ENCODE measurements at regions not wholly inside any gene's neighbourhood (a gene's known extent, or its start where the extent isn't known, plus 50 kb on each side); places are given as distances from the start of the nearest gene placed in this dataset.

GRCh38 chr11:24384240-24384639, 112.6 kb upstream of the LUZP2 start:
- DNase-seq = no peak
- Mint-ChIP-seq H3K9me3 (peaks cover 5% of the 10 kb centered on the region), H3K27me3 (no peaks in the 10 kb centered on the region), H3K27ac (no peak overlapping the region), H3K4me3 (no peak overlapping the region), H3K4me1 (no peaks in the 10 kb centered on the region), H3K36me3 (ENCODE audit: low read depth) (no peaks in the 10 kb centered on the region)
- CTCF ChIA-PET = no interaction called here
- POLR2A ChIA-PET = no interaction called here

DNA sequence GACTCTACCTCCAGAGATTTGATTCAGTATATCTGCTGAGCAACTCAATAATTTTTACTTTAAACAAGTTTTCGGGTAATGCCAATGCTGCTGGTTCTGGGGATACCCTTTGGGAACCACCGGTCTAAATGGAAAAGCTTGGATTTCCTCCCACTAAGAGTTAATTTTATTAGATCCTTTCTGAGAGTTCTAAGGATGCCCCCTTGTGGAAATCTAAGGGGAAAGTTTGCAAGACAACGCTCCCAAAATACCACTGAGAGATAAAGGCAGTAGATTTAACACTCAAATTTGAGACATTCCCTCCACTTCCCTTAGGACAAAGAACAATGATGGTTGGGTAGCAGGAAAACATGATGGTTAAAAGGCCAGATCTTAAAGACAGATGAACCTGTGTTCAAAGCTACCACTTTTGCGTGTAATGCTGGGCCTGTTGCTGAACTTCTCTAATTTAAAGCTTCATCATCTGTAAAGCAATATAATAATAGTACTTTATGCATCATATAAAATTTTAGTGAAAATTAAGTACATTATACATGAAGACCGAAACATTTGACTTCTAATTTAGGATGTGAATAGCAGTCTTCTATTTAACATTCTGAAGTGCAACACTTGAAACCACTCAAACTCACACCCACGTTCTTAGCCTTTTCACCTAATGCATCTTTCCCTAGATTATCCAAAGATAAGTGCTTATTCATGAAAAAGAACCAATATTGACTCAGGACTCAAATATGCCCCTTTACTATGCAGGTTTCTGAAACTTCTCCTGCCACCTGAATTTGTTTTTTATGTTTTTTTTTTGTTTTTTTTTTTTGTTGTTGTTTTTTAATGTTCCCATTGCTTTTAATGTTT, 110.1 kb upstream of the LUZP2 start:
- H3K4me1 Mint-ChIP-seq = no peaks in the 10 kb centered on the region

GRCh38 chr11:24389575-24389974, 107.3 kb upstream of the LUZP2 start:
- peaks cover 2% of the 10 kb centered on the region for H3K9me3 Mint-ChIP-seq
- CTCF ChIA-PET = no interaction called here
- DNase-seq = no peak
- no peaks in the 10 kb centered on the region for H3K27me3 Mint-ChIP-seq
- POLR2A ChIA-PET = no interaction called here
- H3K4me3 Mint-ChIP-seq = no peak overlapping the region
- no peaks in the 10 kb centered on the region for H3K4me1 Mint-ChIP-seq
- no peaks in the 10 kb centered on the region for H3K36me3 Mint-ChIP-seq (ENCODE audit: low read depth)
- no peak overlapping the region for H3K27ac Mint-ChIP-seq

More for the DNA sequence above, 110.1 kb upstream of the LUZP2 start:
- no peaks in the 10 kb centered on the region for H3K36me3 Mint-ChIP-seq (ENCODE audit: low read depth)
- H3K27me3 Mint-ChIP-seq = no peaks in the 10 kb centered on the region
- no peak overlapping the region for H3K4me3 Mint-ChIP-seq
- peaks cover 2% of the 10 kb centered on the region for H3K9me3 Mint-ChIP-seq
- ChIA-PET CTCF (no interaction called here), POLR2A (no interaction called here)
- no peak for DNase-seq
- H3K27ac Mint-ChIP-seq = no peak overlapping the region

DNA sequence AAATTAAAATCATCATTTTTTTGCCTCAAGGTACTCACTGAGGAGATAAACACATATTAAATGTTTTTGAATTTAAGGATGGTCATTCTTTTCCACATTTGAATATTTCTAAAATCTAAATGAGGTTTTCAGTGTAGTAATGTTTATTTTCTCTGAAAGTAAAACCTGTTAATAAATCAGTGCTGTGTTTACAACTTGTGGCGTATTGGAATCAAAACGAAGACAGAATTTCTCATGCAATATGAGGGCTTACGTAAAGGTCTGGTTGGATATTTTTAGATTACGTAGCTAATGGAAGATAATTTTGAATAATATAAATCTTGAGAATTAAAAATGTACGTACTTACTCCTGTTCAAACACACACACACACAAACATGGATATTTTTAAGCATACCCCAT, 106.8 kb upstream of the LUZP2 start:
- DNase-seq = no peak

DNA sequence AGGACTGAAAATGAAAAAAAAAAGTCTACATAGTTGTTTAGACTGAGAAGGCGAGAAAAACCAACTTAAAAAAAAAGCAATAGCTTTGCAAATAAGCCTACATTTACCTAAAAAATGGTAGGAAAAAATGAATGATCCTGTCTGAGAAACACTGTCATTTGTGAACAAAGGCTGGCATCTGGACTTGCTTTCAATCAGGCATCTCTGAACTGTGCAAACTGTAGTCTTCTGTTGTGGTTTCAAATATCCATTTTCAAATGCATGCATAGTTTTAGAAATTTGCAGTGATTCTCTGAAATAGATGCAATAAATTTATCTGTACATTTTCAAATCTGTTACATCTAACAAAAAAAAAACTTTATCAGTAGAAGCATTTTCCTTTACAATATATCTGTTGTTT, 106.1 kb upstream of the LUZP2 start:
- Mint-ChIP-seq H3K27ac (no peak overlapping the region), H3K36me3 (ENCODE audit: low read depth) (no peaks in the 10 kb centered on the region), H3K4me1 (no peaks in the 10 kb centered on the region), H3K4me3 (no peak overlapping the region), H3K9me3 (peaks cover 2% of the 10 kb centered on the region), H3K27me3 (no peaks in the 10 kb centered on the region)
- ChIA-PET CTCF (no interaction called here), POLR2A (no interaction called here)
- no peak for DNase-seq

More for the DNA sequence above, 106.8 kb upstream of the LUZP2 start:
- Mint-ChIP-seq H3K27ac (no peak overlapping the region), H3K9me3 (peaks cover 2% of the 10 kb centered on the region), H3K4me3 (no peak overlapping the region), H3K4me1 (no peaks in the 10 kb centered on the region), H3K36me3 (ENCODE audit: low read depth) (no peaks in the 10 kb centered on the region), H3K27me3 (no peaks in the 10 kb centered on the region)
- POLR2A ChIA-PET = no interaction called here
- CTCF ChIA-PET = no interaction called here

DNA sequence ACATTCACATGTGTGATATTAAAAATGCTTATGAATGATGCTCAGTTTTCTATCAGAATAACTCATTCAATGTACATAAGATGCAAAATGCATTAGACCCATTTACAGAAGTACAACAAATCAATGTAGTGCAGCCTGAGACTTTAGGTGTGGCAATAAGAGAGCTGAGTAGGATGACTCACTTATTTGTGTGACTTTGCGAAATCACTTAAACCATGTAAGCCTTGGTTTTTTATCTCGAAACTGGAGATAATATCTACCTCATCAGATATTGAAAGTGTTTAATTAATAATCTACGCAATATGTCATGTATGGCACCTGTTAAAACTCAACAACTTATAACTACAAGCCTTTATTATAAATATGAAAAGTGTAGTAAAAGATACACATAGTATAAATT, 105.7 kb upstream of the LUZP2 start:
- Mint-ChIP-seq H3K27me3 (no peaks in the 10 kb centered on the region), H3K9me3 (peaks cover 2% of the 10 kb centered on the region), H3K36me3 (ENCODE audit: low read depth) (no peaks in the 10 kb centered on the region), H3K4me1 (no peaks in the 10 kb centered on the region), H3K4me3 (no peak overlapping the region), H3K27ac (no peak overlapping the region)
- ChIA-PET CTCF (no interaction called here), POLR2A (no interaction called here)
- no peak for DNase-seq

GRCh38 chr11:24400059-24400665, 96.7 kb upstream of the LUZP2 start:
- Mint-ChIP-seq H3K4me3 (no peak overlapping the region), H3K9me3 (peaks cover 5% of the 10 kb centered on the region), H3K27ac (no peak overlapping the region), H3K4me1 (no peaks in the 10 kb centered on the region), H3K36me3 (ENCODE audit: low read depth) (no peaks in the 10 kb centered on the region), H3K27me3 (no peaks in the 10 kb centered on the region)
- DNase-seq = no peak
- POLR2A ChIA-PET = no interaction called here
- CTCF ChIA-PET = no interaction called here

- no peak for DNase-seq
- H3K4me3 Mint-ChIP-seq = no peak overlapping the region
- no peak overlapping the region for H3K27ac Mint-ChIP-seq
- H3K4me1 Mint-ChIP-seq = no peaks in the 10 kb centered on the region
- H3K9me3 Mint-ChIP-seq = no peaks in the 10 kb centered on the region
- H3K27me3 Mint-ChIP-seq = no peaks in the 10 kb centered on the region
- POLR2A ChIA-PET = no interaction called here
- CTCF ChIA-PET = no interaction called here
- no peaks in the 10 kb centered on the region for H3K36me3 Mint-ChIP-seq (ENCODE audit: low read depth)
These were observed 90.5 kb upstream of the LUZP2 start for GRCh38 chr11:24406389-24406788.

GRCh38 chr11:24406980-24407379, 89.9 kb upstream of the LUZP2 start:
- H3K27ac Mint-ChIP-seq = no peak overlapping the region
- no peak for DNase-seq
- H3K36me3 Mint-ChIP-seq (ENCODE audit: low read depth) = no peaks in the 10 kb centered on the region
- H3K9me3 Mint-ChIP-seq = no peaks in the 10 kb centered on the region
- no peak overlapping the region for H3K4me3 Mint-ChIP-seq
- no peaks in the 10 kb centered on the region for H3K4me1 Mint-ChIP-seq
- ChIA-PET POLR2A (no interaction called here), CTCF (no interaction called here)
- H3K27me3 Mint-ChIP-seq = no peaks in the 10 kb centered on the region

DNA sequence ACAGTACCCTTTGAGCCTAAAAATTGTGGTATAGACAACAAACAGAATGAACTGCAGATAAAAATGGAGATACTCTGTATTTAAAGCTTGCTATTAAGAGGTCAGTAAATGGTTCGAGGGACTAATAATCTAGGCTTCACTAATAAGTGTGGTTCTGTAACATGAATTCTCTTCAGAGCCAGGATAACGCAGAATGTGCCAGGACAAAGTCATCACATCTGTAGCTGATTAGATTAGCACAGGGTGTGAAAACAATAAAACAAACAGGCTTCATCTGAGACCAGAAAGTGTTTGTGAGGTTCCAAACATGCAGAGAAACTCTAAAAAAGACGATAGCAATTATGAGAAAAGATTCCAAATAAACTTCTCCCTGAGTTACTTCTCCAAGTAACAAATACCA, 89.1 kb upstream of the LUZP2 start:
- Mint-ChIP-seq H3K36me3 (ENCODE audit: low read depth) (no peaks in the 10 kb centered on the region), H3K27me3 (no peaks in the 10 kb centered on the region), H3K4me3 (no peak overlapping the region), H3K9me3 (no peaks in the 10 kb centered on the region), H3K27ac (no peak overlapping the region), H3K4me1 (no peaks in the 10 kb centered on the region)
- ChIA-PET CTCF (no interaction called here), POLR2A (no interaction called here)
- DNase-seq = no peak

DNA sequence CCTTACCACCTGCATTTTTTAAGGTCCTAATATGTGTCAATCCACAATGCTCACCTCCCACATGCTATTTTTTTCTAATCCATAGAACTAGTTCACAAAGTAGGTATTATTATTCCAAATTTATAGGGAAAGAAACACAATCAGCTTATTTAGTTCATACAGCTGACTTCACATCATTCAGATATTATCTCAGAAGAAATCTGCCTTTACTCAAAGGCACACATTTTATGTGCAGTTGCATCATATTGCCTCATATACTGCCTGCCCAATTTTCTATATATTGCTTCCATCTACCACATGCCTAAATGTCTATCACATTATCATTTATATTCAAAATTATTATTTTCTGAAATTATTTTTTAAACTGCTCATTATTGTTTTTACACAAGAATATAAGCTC, 88.7 kb upstream of the LUZP2 start:
- CTCF ChIA-PET = no interaction called here
- DNase-seq = no peak
- Mint-ChIP-seq H3K4me1 (no peaks in the 10 kb centered on the region), H3K36me3 (ENCODE audit: low read depth) (no peaks in the 10 kb centered on the region), H3K9me3 (no peaks in the 10 kb centered on the region), H3K27ac (no peak overlapping the region), H3K4me3 (no peak overlapping the region), H3K27me3 (no peaks in the 10 kb centered on the region)
- POLR2A ChIA-PET = no interaction called here

- Mint-ChIP-seq H3K27ac (no peak overlapping the region), H3K4me3 (no peak overlapping the region), H3K36me3 (ENCODE audit: low read depth) (no peaks in the 10 kb centered on the region), H3K9me3 (no peaks in the 10 kb centered on the region), H3K4me1 (no peaks in the 10 kb centered on the region), H3K27me3 (no peaks in the 10 kb centered on the region)
- ChIA-PET CTCF (interaction anchor here (0.7 kb wide), 1 partner anchor 133 kb away, joined by 3 read pairs; no protein-coding TSS in a partner anchor), POLR2A (no interaction called here)
- DNase-seq = no peak
These were observed 85.1 kb upstream of the LUZP2 start for GRCh38 chr11:24411791-24412190.

DNA sequence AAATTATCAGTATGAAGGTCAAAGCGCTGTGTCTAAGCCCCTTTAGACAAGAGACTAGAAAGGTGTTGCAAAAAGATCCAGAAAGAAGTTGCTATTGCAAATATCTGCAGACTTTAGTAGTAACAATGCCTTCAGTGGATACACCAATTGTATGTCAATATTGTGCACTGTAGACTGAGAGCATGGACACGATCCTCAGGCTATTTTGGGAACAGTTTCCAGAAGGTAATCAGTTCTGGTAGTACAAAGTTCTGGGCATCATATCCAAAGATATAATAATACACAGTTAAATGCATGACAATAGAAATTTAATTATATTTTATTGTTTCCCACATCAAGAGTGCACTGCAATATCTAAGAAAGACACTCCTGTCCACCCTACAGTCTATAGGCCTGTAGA, 84.1 kb upstream of the LUZP2 start:
- no peaks in the 10 kb centered on the region for H3K27me3 Mint-ChIP-seq
- ChIA-PET POLR2A (no interaction called here), CTCF (no interaction called here)
- H3K4me1 Mint-ChIP-seq = no peaks in the 10 kb centered on the region
- peaks cover 2% of the 10 kb centered on the region for H3K9me3 Mint-ChIP-seq
- H3K36me3 Mint-ChIP-seq (ENCODE audit: low read depth) = no peaks in the 10 kb centered on the region
- DNase-seq = no peak
- no peak overlapping the region for H3K27ac Mint-ChIP-seq
- no peak overlapping the region for H3K4me3 Mint-ChIP-seq

DNA sequence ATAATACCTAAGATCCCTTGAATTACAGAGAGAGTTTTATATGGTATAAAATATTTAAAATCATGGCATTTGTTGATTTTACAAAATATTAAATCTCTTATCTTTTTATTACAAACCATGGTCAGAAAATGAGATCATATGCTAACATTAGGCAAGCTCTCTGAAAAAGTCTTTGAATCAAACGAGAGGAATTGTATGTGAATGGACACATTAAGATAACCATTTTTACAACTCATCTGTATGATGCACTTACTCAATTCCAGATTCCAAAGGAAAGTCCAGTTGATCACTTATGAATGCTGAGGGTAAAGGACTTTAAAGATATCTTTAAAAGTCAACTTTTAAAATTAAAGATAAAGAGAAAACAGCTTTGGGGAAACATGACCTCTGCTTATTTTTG, 83.5 kb upstream of the LUZP2 start:
- Mint-ChIP-seq H3K27me3 (no peaks in the 10 kb centered on the region), H3K9me3 (peaks cover 2% of the 10 kb centered on the region), H3K27ac (no peak overlapping the region), H3K4me1 (no peaks in the 10 kb centered on the region), H3K4me3 (no peak overlapping the region), H3K36me3 (ENCODE audit: low read depth) (no peaks in the 10 kb centered on the region)
- DNase-seq = no peak
- POLR2A ChIA-PET = no interaction called here
- CTCF ChIA-PET = no interaction called here
